ENCODE measurements at regions not wholly inside any gene's neighbourhood (a gene's known extent, or its start where the extent isn't known, plus 50 kb on each side); places are given as distances from the start of the nearest gene placed in this dataset.

DNA sequence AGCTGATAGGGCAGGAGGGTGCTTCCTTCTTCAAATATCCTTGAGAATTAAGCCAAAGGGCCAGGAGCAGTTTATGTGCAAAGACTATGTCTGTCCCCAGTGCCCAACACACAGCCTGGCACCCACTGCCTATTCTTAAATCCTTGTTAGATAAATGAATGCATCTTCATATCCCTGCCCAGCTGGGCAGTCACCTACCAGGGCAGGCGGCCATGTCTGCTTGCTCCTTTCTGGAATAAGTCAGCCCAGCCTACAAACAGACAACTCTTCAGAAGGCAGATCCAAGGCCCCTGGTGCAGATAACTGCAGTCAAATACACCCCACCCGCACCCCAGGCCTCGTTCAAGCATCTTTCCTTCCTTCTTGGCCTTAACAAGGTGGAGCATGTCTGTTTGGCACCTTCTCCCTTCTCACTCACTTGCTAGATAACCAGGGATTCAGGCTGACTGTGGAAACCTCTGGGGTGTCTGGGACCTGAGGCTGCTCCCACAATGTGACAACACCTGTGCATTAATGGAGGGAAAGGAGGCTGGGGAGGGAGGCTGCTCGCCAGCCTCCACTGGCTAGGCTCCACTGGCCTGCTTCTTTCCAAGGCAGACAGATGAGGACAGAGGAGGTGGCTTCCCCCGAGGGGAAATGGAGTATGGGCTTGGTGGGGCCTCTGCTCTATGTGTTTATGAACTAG is 59.9 kb upstream of the COL13A1 start:
- TF ChIP-seq POLR2A (IDR thresholded peaks at IDR 0.05): no peak
- TF ChIP-seq, protein P1, sequence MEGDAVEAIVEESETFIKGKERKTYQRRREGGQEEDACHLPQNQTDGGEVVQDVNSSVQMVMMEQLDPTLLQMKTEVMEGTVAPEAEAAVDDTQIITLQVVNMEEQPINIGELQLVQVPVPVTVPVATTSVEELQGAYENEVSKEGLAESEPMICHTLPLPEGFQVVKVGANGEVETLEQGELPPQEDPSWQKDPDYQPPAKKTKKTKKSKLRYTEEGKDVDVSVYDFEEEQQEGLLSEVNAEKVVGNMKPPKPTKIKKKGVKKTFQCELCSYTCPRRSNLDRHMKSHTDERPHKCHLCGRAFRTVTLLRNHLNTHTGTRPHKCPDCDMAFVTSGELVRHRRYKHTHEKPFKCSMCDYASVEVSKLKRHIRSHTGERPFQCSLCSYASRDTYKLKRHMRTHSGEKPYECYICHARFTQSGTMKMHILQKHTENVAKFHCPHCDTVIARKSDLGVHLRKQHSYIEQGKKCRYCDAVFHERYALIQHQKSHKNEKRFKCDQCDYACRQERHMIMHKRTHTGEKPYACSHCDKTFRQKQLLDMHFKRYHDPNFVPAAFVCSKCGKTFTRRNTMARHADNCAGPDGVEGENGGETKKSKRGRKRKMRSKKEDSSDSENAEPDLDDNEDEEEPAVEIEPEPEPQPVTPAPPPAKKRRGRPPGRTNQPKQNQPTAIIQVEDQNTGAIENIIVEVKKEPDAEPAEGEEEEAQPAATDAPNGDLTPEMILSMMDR (IDR thresholded peaks at IDR 0.05): no peak

Data from lower leg skin (tissue), 3 donors.